SK-N-SH (cell line): ENCODE measurements at regions not wholly inside any gene's neighbourhood (a gene's known extent, or its start where the extent isn't known, plus 50 kb on each side); places are given as distances from the start of the nearest gene placed in this dataset.

Experiments
- CTCF ChIA-PET: fragments of 300-600, 350-600 bp; formaldehyde crosslinking; extraction: SDS; loops from one replicate; lab custom pipeline; 2021; lab: Yijun Ruan, JAX
- POLR2A ChIA-PET: fragments of 350-600 bp; sonication (Branson Sonifier 250); formaldehyde crosslinking; extraction: SDS; loops from one replicate; lab custom pipeline; 2020; ENCODE audit warnings: antibody characterized with exemption, inconsistent platforms; lab: Yijun Ruan, JAX
- DNase-seq: peaks from one replicate; pipeline ENCODE4 v3.0.0; 2012
- H2AFZ ChIP-seq: fragments of 200-600 bp; sonication (generic); 2 replicates; pipeline ENCODE4 v1.8.1; 2016; ENCODE audit warnings: antibody characterized with exemption, mild to moderate bottlenecking, low read depth
- H3F3A ChIP-seq: fragments of 200-600 bp; sonication (generic); replicated peaks from 2 replicates; pipeline ENCODE3; 2016; ENCODE audit warnings: antibody characterized with exemption, mild to moderate bottlenecking; ENCODE audit not compliant: insufficient read depth
- H3K27ac ChIP-seq, 2 experiments: fragments of 200-500 bp in 1 of 2; fragments of 200-600 bp in 1 of 2; sonication (Bioruptor generic) in 1 of 2; sonication (generic), shearing (Covaris generic) in 1 of 2; 2 replicates each; pipeline versions ENCODE4 v1.5.1 to v1.6.1; 2014 to 2016; ENCODE audit warnings: low read depth in 2 of 2, inconsistent platforms in 1 of 2, low read length in 1 of 2, mild to moderate bottlenecking in 1 of 2, mixed read lengths in 1 of 2
- H3K27me3 ChIP-seq: fragments of 200-600 bp; sonication (generic), shearing (Covaris generic); 2 replicates; pipeline ENCODE4 v1.6.1; 2016; ENCODE audit warnings: mixed run types; ENCODE audit not compliant: insufficient read depth
- H3K36me3 ChIP-seq, 2 experiments: fragments of 200-500 bp in 1 of 2; fragments of 200-600 bp in 1 of 2; sonication (Bioruptor generic) in 1 of 2; sonication (generic) in 1 of 2; replicated peaks in 1 of 2; 2 replicates each; pipeline versions ENCODE3 to v1.5.1; 2014 to 2016; ENCODE audit warnings: low read length in 1 of 2, mild to moderate bottlenecking in 1 of 2; ENCODE audit not compliant: insufficient read depth in 2 of 2, control insufficient read depth in 1 of 2
- H3K4me1 ChIP-seq, 2 experiments: fragments of 200-500 bp in 1 of 2; fragments of 200-600 bp in 1 of 2; sonication (Bioruptor generic) in 1 of 2; sonication (generic), shearing (Covaris generic) in 1 of 2; 2 replicates each; pipeline versions ENCODE4 v1.5.1 to v1.6.1; 2014 to 2016; ENCODE audit warnings: low read depth in 1 of 2, low read length in 1 of 2, mixed run types in 1 of 2; ENCODE audit not compliant: insufficient read depth in 2 of 2, control insufficient read depth in 1 of 2
- H3K4me2 ChIP-seq: fragments of 200-600 bp; sonication (generic), shearing (Covaris generic); 2 replicates; pipeline ENCODE4 v1.6.1; 2017; ENCODE audit warnings: mixed run types
- H3K4me3 ChIP-seq, 2 experiments: fragments of 200-500 bp in 1 of 2; fragments of 200-600 bp in 1 of 2; sonication (Bioruptor generic) in 1 of 2; sonication (generic), shearing (Covaris generic) in 1 of 2; 2 replicates each; pipeline versions ENCODE4 v1.5.1 to v1.8.1; 2014 to 2016; ENCODE audit warnings: low read depth in 2 of 2, inconsistent platforms in 1 of 2, low read length in 1 of 2, mild to moderate bottlenecking in 1 of 2, mixed read lengths in 1 of 2, moderate library complexity in 1 of 2
- H3K79me2 ChIP-seq: fragments of 200-600 bp; sonication (generic); 2 replicates; pipeline ENCODE4 v1.8.1; 2017; ENCODE audit warnings: mild to moderate bottlenecking; ENCODE audit not compliant: insufficient read depth
- H3K9ac ChIP-seq: fragments of 200-600 bp; sonication (generic); 2 replicates; pipeline ENCODE4 v1.6.1; 2017; ENCODE audit warnings: mixed run types
- H3K9me2 ChIP-seq: fragments of 200-600 bp; sonication (generic); 2 replicates; pipeline ENCODE4 v1.6.1; 2017; ENCODE audit warnings: mixed run types
- H3K9me3 ChIP-seq: fragments of 200-600 bp; sonication (generic); 2 replicates; pipeline ENCODE4 v1.6.1; 2017; ENCODE audit warnings: mixed run types, mild to moderate bottlenecking, moderate library complexity
- H4K20me1 ChIP-seq: fragments of 200-600 bp; sonication (generic); 2 replicates; pipeline ENCODE4 v1.6.1; 2017; ENCODE audit warnings: mild to moderate bottlenecking, mixed run types; ENCODE audit not compliant: insufficient read depth
- CHD2 ChIP-seq: fragments of 150-350 bp; IDR thresholded peaks from 2 replicates; pipeline ENCODE4 v1.6.1; 2018; ENCODE audit warnings: low read length; ENCODE audit not compliant: partially characterized antibody
- CTCF ChIP-seq: fragments of 200-600 bp; sonication (generic); IDR thresholded peaks from 2 replicates; pipeline ENCODE4 v1.6.1; 2017; ENCODE audit warnings: antibody characterized with exemption, mild to moderate bottlenecking, moderate library complexity
- ELF1 ChIP-seq: IDR thresholded peaks from 2 replicates; pipeline ENCODE4 v1.4.0; 2012
- EP300 ChIP-seq, 2 experiments: IDR thresholded peaks; 2 replicates each; pipeline versions ENCODE4 v1.4.0 to v1.6.1; 2012; ENCODE audit warnings: borderline replicate concordance in 1 of 2, low read depth in 1 of 2, low read length in 1 of 2
- EZH2phosphoT487 ChIP-seq: fragments of 200-600 bp; sonication (generic); IDR thresholded peaks from 2 replicates; pipeline ENCODE4 v1.6.1; 2017; ENCODE audit warnings: low read depth, mixed run types, mild to moderate bottlenecking, antibody characterized with exemption, moderate library complexity, borderline replicate concordance
- FOSL2 ChIP-seq: IDR thresholded peaks from 2 replicates; pipeline ENCODE4 v1.4.0; 2012; ENCODE audit warnings: low read depth, mild to moderate bottlenecking, moderate library complexity, borderline replicate concordance
- FOXM1 ChIP-seq: IDR thresholded peaks from 2 replicates; pipeline ENCODE4 v1.4.0; 2012; ENCODE audit warnings: low read depth, mild to moderate bottlenecking
- GATA2 ChIP-seq: sonication (generic); formaldehyde crosslinking; IDR thresholded peaks from 2 replicates; pipeline ENCODE4 v1.5.0; 2020; ENCODE audit warnings: mild to moderate bottlenecking, missing genetic modification reagents
- JUND ChIP-seq: IDR thresholded peaks from 2 replicates; pipeline ENCODE4 v1.4.0; 2012
- MEF2A ChIP-seq: IDR thresholded peaks from 2 replicates; pipeline ENCODE4 v1.4.0; 2012; ENCODE audit warnings: low read depth, borderline replicate concordance
- MXI1 ChIP-seq: IDR thresholded peaks from 2 replicates; pipeline ENCODE4 v1.6.1; 2012; ENCODE audit warnings: mild to moderate bottlenecking, low read depth, low read length, improper control_type of control experiment
- NFIC ChIP-seq: IDR thresholded peaks from 2 replicates; pipeline ENCODE4 v1.4.0; 2012; ENCODE audit warnings: borderline replicate concordance
- POLR2AphosphoS5 ChIP-seq: IDR thresholded peaks from 2 replicates; pipeline ENCODE4 v1.6.1; 2012; ENCODE audit warnings: low read depth, low read length
- RAD21 ChIP-seq: IDR thresholded peaks from 2 replicates; pipeline ENCODE4 v1.6.1; 2012; ENCODE audit warnings: mild to moderate bottlenecking, low read length
- REST ChIP-seq: IDR thresholded peaks from 2 replicates; pipeline ENCODE4 v1.6.1; 2012; ENCODE audit warnings: mild to moderate bottlenecking, low read depth, low read length, moderate library complexity
- RXRA ChIP-seq: IDR thresholded peaks from 2 replicates; pipeline ENCODE4 v1.4.0; 2012; ENCODE audit warnings: low read depth, mild to moderate bottlenecking, borderline replicate concordance
- SIN3A ChIP-seq: IDR thresholded peaks from 2 replicates; pipeline ENCODE4 v1.6.1; 2012; ENCODE audit warnings: low read depth, mild to moderate bottlenecking, low read length, moderate library complexity, borderline replicate concordance
- SMC3 ChIP-seq: IDR thresholded peaks from 2 replicates; pipeline ENCODE4 v1.6.1; 2012; ENCODE audit warnings: low read depth, low read length, improper control_type of control experiment
- TAF1 ChIP-seq: IDR thresholded peaks from 2 replicates; pipeline ENCODE4 v1.6.1; 2012; ENCODE audit warnings: low read depth, mild to moderate bottlenecking, low read length, moderate library complexity, borderline replicate concordance
- TEAD4 ChIP-seq: IDR thresholded peaks from 2 replicates; pipeline ENCODE4 v1.4.0; 2012; ENCODE audit warnings: mild to moderate bottlenecking, borderline replicate concordance; ENCODE audit not compliant: insufficient read depth
- YY1 ChIP-seq: IDR thresholded peaks from 2 replicates; pipeline ENCODE4 v1.4.0; 2012; ENCODE audit warnings: low read depth, mild to moderate bottlenecking
- ZBTB33 ChIP-seq: IDR thresholded peaks from 2 replicates; pipeline ENCODE4 v1.4.0; 2012; ENCODE audit warnings: low read depth, borderline replicate concordance
- WGBS: methylation state at CpG from one replicate; pipeline ENCODE4 v1.1.6; 2017; ENCODE audit warnings: low lambda C conversion rate; 5-methylcytosine and 5-hydroxymethylcytosine counted together
- TF ChIP-seq, protein P1 (sequence below): IDR thresholded peaks from 2 replicates; pipeline ENCODE4; 2012
- TF ChIP-seq, protein P2 (sequence below): fragments of 150-350 bp; IDR thresholded peaks from 2 replicates; pipeline ENCODE4 v1.6.1; 2016; ENCODE audit warnings: mild to moderate bottlenecking, low read depth, low read length

DNA sequence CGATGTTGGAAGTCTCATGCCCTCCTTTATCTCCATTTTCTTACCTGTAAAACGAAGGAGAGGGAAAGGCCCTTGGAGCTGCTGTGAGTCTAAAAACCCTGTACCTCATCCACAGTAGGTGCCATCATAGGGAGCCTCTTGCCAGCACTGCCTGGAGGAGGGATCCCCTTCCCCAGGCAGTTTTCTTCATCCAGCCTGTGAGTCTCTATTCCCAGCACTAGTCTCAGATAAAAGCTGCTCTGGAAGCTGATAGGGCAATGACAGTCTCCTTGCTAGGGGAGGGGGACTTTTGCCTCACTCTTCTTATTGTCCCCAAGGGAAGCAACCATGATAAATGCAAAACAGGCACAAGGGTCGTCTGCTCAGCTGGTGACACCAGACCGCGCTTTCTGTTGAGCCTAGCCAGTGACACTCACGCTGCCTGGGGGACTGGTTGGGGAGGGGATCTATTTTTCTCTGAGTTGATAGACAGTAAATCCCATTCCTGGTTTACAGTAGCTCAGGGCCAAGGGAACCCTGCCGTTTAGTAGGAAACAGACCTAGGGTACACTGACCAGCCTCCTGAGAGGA, 139.5 kb upstream of the NABP1 start:
- H3K36me3 ChIP-seq, result no peaks in the 10 kb centered on the region
- H3K27me3 ChIP-seq, result no peaks in the 10 kb centered on the region
- H3K27ac ChIP-seq, result peak overlapping the region in 1 of 2 experiments; percentile 78; a peak in 2 of 4 replicates
- H3K9me3 ChIP-seq, result no peaks in the 10 kb centered on the region
- H3K4me2 ChIP-seq, result no peak overlapping the region
- H3K9ac ChIP-seq, result no peak overlapping the region
- WGBS, result 64% methylated on average over 7 of the region's 7 CpGs
- H3K4me3 ChIP-seq, result no peak overlapping the region
- peak; percentile 72 for DNase-seq
- ChIA-PET POLR2A (no interaction called here), CTCF (interaction anchor here (0.6 to 3.4 kb wide), 22 partner anchors 9 to 1767 kb away, joined by 3 to 46 read pairs (median 5); no protein-coding TSS in a partner anchor)
- no peaks in the 10 kb centered on the region for H3F3A ChIP-seq
- no peaks in the 10 kb centered on the region for H3K9me2 ChIP-seq
- H4K20me1 ChIP-seq, result no peaks in the 10 kb centered on the region
- no peaks in the 10 kb centered on the region for H3K79me2 ChIP-seq
- peaks cover 0 to 17% of the 10 kb centered on the region in 2 experiments; a peak in 2 of 4 replicates for H3K4me1 ChIP-seq
- no peak overlapping the region for H2AFZ ChIP-seq
- TF ChIP-seq TAF1 (no peak), POLR2AphosphoS5 (no peak), EZH2phosphoT487 (no peak), CTCF (no peak), REST (no peak), TEAD4 (no peak), RAD21 (no peak), SMC3 (no peak), SIN3A (no peak), NFIC (no peak), MXI1 (peak; percentile 64; the same call in 1 of the 2 replicates), FOSL2 (no peak), ZBTB33 (no peak), GATA2 (0 out of 2 replicates have a peak, but pooled peaks have one; percentile 41), YY1 (no peak), MEF2A (no peak), RXRA (no peak), CHD2 (peak; percentile 59), EP300 (IDR thresholded peaks at IDR 0.05; ENCODE audit: borderline replicate concordance in 1 of 2, low read depth in 1 of 2, low read length in 1 of 2) (peak in 1 of 2 experiments; percentile 77; a peak in 2 of 4 replicates), FOXM1 (no peak), ELF1 (no peak), JUND (no peak)
- TF ChIP-seq, protein P1, sequence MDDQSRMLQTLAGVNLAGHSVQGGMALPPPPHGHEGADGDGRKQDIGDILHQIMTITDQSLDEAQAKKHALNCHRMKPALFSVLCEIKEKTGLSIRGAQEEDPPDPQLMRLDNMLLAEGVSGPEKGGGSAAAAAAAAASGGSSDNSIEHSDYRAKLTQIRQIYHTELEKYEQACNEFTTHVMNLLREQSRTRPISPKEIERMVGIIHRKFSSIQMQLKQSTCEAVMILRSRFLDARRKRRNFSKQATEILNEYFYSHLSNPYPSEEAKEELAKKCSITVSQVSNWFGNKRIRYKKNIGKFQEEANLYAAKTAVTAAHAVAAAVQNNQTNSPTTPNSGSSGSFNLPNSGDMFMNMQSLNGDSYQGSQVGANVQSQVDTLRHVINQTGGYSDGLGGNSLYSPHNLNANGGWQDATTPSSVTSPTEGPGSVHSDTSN, result no peak
- TF ChIP-seq, protein P2, sequence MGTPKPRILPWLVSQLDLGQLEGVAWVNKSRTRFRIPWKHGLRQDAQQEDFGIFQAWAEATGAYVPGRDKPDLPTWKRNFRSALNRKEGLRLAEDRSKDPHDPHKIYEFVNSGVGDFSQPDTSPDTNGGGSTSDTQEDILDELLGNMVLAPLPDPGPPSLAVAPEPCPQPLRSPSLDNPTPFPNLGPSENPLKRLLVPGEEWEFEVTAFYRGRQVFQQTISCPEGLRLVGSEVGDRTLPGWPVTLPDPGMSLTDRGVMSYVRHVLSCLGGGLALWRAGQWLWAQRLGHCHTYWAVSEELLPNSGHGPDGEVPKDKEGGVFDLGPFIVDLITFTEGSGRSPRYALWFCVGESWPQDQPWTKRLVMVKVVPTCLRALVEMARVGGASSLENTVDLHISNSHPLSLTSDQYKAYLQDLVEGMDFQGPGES, result no peak
